HG03196 (cell line): ENCODE measurements at regions not wholly inside any gene's neighbourhood (a gene's known extent, or its start where the extent isn't known, plus 50 kb on each side); places are given as distances from the start of the nearest gene placed in this dataset.

Experiments used
- ATAC-seq: cut with Tn5 transposase; IDR thresholded peaks from one replicate; pipeline ENCODE4 v1.9.1; 2021; ENCODE audit not compliant: unreplicated experiment

DNA sequence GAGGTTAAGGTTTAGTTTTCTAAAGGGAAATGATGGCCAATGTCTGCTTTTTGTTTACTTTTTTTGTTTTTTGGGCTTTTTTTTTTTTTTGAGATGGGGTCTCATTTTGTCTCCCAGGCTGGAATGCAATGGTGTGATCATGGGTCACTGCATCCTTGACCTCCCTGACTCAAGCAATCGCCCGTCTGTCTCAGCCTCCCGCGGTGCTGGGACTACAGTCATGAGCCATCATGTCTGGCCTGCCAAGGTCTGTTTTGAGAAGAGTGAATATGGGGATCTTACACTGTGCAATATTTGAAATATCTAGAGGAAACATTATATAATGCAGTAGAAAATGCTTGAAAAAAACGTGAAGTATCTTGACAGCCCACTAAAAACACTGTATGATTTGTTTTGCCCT, 162.5 kb downstream of the GASK1B start:
- ATAC-seq: no peak

DNA sequence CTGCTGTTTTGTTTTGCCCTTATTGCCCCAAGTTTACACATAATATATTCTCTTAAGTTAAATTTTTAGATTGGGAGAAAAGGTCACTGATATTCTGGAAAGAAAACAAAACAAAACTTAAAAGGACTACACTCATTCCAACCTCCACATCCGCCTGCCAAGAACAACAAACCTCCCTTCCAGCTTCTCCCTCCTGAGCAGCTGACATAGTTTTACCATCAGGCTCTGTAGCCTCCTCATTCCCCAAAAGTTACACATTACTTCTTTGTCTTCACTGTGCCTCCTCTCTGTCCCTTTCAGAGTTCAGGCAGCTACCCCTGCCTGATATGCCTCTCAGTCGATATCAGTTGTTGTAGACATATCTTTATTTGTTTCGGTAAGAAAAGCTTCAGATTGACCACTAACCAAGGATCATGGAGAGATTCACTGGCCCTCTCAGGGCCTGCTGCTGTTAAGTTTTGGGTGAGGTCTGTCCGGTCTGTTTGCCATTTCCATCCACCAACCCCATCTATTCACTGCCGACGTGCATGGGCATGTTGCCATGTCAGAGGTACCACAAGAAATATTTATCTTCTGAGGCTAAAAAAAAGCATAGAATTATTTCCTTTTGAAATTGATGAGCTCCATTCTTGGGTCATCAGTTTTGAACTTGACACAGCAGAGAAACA, 164.1 kb downstream of the GASK1B start:
- ATAC-seq: no peak

DNA sequence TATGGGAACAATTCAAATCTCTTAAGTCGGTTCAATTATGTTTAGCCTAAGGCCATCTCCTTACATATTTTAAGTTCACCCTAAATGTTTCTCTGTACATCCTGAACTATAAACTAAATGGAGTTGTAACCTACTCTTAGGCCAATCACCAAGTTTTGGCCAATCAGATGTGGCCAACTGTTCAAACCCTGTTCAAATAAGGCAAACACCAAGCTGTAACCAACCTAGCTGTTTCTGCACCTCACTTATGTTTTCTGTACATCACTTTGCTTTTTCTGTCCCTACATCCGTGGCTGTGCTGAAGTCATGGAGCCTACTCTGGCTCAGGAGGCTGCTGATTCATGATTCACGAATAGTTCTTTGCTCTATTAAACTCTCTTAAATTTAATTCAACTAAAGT, 165.3 kb downstream of the GASK1B start:
- ATAC-seq: no peak

DNA sequence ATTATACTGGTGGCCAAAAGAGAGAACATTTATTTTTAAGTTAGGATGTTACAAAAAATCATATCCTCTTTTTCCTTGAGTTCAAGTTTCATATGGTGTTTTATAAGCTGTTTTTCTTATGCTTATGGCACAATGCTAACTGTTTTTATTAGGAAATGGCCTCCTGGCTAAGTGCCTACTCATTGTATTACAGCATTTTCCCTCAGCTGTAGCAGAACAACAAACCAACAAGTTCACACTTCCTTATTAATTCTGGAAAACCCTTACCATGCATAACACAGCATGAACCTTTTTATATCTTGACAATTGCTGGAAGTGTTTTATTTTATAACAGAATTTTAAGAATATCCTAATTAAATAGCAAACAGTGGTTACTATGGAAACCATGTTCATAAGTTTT, 165.8 kb downstream of the GASK1B start:
- no peak for ATAC-seq

DNA sequence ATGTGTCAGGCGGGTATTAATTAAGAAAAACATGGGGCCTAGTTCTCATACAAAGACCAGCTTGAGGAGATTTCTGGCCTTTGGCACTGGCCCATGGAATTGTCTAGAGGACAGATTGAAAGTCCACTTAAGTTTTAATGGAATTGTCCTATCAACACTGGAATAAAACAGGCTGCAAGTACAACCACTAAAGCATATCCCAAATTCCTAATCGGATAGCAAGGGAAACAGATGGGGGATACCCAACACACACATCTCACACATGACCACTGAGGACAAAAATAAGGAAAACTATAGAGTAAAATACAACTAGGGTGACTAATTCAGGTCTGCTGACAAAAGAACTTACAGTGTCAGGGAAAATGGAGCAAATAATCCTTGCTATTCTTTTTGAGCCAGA, 167.8 kb downstream of the GASK1B start:
- no peak for ATAC-seq

DNA sequence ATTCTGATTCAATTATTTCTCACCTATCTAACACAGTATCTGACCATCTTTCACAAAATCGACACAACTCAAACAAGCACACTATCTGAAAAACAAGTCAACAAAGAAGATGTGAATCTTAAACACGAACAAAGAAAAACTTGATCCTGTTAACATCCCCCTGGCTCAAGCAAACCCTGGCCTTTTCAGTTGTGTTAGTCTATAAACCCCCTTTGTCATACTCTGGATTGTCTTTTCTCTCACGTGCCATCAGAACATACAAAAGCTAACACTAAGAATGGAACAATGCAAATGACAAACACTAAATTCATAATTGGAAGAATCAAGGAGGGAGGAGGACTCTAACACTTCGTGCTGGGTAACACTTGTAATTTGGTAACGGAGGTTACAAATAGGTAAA, 168.7 kb downstream of the GASK1B start:
- ATAC-seq: no peak

DNA sequence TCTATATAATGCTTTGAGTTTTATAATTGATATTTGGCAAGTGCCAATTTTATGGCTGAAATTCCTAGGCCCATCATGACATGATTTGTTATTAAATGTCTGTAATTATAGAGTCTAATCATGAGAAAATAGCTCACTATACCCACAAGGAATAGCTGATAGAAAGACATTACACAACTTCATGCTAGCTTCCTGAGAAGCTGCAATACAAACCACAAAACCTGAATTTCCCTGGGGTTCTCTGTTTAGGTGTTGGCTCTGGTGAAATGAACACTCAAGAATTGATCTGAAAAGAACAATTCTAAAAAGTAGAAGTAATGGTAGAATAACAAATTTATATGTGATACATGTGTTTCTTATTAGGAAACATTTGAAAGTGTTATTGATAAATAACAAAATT, 169.6 kb downstream of the GASK1B start:
- ATAC-seq: no peak

DNA sequence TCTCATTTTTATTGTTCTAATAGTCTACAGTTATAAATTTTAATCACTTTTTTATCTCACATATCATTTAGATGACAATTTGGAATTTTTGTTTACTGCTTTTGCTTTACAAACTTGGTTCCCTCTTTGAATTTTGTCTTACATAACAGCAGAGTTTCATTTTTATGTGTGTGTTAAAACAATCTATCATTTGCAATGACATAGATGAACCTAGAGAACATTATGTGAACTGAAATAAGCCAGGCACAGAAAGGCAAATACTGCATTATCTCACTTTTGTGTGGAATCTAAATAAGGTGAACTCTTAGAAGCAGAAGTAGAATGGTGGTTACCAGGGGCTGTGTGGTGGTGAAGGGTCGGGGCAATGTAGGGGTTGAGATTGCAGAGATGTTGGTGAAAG, 170.7 kb downstream of the GASK1B start:
- no peak for ATAC-seq

DNA sequence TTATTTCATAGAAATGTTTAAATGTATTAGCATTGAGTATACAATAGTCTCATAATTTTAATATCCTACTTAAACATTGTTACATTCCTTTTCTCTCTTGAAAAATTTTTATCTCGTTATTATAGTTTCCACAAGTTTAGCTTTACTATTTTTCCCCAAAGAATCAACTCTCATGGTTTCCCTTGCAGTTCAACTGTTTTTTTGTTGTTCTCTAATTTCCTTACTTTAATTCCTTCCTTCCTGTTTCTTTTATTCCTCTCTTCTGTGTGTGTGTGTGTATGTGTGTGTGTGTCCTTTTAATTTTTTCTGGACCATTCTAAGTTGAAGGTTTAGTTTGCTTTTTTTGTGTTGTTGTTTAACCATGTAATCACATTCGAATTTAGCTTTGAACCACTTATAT, 171.1 kb downstream of the GASK1B start:
- no peak for ATAC-seq

DNA sequence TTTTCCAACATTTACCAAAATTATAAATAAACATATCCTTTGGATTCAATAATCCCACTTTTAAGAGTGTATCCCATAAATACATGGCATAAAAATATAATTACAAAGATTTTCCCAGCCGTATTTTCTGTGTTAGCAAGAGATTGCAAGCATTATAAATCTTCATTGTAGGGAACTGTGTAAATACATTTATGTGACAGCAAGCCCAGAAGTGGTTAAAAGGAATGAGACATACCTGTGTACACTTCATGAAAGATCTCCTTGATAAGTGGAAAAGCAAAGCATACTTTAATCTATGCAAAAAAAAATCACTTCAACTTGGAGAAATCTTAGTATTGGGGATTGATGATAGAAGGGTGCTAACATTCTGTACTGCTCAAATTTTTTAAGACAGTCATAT, 173.1 kb downstream of the GASK1B start:
- ATAC-seq: no peak

DNA sequence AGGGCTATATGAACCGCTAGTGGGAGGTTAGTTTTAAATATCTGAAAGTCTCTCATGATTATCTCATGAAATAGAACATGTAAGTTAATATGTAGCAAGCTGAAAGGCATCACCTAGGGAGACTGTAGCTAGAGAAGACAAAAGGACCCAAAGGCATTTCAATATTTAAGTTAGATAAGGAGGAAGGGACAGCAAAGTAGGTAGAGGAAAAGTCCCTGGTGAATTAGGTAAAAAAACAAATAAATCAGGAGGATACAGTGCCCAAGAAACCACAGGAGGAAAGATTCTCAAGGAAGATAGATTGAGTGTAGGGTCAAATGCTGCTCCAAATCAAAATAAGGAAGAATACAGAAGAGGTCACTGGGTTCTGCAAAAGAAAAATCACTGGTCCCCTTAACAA, 175.5 kb downstream of the GASK1B start:
- no peak for ATAC-seq

DNA sequence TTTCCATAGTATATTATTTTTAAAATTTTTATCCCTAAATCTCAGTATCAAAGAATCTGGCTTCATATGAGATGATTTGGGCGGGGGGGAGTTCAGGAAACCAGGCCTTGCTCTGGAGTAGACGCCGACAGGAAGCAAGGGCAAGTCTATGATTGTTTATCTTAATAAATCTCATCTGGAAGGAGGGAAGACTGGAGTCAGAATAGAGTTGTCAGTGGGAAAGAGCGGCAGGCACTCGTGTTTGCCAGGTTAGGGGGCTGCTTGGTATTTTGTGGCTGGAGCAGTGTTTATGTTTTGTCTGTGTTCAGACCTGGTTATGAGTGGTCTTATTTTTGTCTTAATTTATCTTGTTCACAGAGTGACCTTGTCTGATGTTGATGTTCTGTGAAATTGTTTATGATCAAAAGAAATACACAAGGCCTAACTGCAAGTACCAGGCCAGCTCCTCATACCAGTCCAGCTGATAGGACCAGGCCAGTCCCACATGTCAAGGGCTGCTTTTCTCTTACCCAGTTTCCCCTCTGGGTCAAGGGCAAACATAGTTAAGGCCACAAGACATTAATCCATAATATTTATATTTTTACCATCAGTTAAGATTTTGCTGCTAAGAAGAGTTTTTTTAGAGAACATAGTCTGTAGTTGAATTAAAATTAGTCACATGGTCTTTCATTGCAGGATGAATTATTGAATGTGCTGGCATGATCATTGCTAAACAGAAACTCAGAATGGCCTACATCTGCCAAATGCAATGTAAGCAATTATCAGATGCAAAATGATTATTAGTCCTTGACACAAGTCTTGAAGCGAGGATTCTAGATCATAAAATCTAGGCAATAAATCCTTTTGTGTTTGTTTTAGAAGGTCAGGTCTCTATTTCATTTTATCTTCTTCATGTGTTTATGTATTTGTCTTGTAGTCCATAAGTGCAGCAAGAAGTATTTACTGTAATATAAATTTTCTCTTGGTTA, 176.5 kb downstream of the GASK1B start:
- ATAC-seq: no peak

DNA sequence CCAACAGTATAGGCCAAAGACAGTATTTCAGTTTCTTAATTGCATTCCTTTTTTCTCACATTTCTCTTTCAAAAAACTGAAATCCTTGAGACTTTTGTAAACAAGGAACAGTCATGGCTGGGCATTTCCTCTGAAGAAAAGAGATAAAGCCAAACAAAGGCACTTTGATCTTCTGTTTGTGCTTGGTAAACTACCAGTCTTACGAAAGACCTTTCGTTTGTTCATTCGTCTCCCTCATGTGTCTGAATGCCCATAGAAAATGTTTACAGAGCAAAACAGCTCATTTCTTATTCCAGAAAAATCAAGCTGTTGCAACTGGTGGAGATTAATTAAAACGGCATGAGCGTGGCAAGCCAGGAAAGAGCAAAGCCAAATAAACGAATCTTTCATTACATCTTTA, 178.0 kb downstream of the GASK1B start:
- no peak for ATAC-seq

DNA sequence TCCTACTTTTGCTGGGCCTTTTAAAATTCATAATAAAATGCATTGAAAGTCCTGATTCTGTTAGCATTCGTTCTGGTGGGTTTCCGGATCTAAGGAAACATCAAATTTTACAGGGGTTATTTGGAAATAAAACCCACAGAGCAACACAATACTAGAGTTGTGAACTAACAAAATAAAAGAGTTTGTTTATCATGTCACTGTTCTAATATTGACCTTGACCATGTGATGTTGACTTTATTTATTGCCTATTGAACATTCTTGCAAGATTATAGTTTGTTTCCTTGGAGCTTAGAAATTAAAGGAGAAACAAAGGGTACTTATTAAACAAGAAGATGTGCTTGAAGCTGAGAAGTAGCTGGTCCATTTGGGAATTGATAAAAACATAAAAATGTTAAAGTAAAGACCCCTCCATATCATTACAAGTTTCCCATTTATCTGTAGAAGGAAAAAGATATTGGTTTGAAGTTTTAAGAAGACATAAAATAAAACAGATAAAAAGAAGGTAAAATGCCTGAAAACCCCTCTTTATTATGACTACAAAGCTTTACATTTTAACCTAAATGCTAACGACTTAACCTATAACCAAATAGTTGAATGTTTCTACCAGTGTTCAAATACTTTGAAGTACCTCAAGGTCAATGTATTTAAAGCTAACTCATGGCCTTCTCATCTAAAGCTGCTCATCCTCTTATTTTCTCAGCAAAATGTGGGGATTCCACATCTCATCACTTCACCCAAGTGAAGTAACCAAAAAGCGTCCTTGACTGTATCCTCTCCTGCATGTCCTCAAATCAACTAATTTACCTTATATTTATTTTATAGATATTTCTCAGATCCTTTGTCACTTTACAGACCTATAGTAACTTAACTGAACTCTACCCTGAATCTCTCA, 179.6 kb downstream of the GASK1B start:
- no peak for ATAC-seq

DNA sequence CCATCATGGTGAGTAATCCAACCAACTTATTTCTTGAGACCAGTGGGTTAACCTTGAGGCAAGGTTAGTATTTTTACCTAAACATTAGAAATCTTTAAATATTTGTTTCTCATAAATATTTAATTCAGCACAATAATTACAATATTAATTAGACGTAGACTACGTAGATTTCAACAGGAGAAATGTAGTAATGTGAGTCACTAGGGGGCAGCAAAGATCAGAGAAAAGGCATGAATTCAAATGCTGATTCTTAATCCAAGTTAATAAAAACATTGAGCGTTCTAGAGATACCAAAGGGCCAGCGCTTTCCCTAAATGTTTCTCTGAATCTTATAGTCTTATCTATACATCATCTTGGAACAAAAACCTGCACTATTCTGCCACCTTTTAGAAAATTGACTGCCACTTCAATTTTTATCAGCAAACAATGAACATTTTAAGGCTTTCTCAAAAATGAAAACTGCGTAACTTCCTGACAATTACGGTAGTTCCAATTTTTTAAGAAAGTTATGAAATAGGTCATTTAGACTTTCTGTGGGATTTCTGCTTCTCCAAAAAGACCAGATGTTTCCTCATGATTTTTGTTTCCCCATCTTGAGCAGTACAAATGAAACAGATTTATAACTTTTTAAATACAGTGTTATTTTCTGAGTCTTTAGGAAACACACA, 180.7 kb downstream of the GASK1B start:
- ATAC-seq: no peak

DNA sequence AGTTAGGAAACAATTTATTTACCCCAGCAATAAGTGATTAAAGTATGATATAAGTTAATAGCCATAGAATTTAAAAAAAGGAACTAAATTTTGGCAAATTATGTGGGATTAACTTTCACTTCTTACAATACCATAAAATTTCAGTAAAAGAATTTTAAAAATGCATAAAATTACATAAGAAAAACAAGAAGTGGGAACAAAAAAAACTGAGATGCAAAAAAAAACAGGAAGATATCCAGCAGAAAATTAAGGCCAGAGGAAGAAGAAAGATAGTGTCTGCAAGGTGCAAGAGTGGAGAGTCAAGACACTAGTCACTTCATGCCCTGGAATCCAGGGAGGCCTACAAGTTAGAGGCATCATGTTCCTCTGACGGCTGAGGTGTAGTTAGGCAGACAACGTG, 184.2 kb downstream of the GASK1B start:
- ATAC-seq: no peak

DNA sequence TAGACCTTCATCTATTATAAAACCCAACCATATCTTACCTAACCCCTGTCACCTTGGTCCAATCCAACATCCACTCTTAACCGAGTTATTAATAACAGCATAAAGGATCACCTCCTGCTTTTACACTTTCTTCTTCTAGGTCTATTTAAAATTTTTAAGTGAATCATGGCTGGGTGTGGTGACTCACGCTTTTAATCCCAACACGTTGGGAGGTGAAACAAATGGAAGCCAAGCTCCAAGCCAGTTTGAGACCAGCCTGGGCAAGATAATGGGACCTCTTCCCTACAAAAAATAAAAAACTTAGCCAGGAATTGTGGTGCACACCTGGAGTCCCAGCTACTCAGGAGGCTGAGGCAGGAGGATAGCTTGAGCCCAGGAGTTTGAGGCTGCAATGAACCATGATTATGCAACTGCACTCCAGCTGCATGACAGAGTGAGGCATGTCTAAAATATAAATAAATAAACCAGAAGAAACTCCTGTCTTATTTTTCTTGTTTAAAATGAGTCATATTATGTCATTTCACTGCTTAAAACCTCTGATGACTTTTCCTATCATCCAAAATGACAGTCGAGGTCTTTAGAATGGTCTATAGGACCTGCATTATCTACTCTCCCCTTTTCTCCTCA, 188.4 kb downstream of the GASK1B start:
- no peak for ATAC-seq

DNA sequence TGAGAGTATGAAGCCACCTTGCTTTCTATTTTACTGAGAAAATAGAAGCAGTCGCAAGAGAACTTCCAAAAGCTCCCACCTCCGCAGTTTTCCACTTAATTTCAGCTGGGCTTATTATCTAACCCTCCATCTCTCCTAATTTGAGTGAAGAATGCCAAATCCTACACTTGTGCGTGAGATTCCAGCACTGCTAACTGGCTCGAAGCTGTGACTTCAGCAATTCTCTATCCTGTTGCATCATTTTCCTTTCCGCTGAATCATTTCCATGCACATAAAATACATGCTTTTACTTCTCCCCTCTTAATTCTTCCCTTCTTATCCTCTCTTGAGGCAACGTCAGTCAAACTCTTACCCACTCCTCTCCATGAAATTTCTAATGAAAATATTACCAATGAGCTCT, 189.5 kb downstream of the GASK1B start:
- no peak for ATAC-seq

DNA sequence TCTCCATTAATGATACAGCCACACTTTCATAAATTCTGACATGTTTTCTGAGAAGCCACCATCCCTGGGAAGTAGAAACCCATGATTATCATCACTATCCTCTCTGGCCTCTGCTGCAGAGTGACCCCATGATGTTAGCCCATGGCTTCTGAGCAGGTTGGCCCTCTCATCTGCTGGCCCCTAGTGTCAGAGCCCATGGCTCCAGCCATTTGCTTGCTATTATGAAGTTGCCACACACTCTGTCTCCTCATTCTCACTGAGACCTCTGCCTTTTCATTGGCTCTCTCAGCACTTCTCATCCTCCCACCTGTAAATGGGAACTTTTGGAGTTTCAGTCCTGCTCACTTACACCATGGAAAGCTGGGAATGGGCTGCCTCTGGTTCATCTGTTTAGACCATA, 192.7 kb downstream of the GASK1B start:
- ATAC-seq: no peak

DNA sequence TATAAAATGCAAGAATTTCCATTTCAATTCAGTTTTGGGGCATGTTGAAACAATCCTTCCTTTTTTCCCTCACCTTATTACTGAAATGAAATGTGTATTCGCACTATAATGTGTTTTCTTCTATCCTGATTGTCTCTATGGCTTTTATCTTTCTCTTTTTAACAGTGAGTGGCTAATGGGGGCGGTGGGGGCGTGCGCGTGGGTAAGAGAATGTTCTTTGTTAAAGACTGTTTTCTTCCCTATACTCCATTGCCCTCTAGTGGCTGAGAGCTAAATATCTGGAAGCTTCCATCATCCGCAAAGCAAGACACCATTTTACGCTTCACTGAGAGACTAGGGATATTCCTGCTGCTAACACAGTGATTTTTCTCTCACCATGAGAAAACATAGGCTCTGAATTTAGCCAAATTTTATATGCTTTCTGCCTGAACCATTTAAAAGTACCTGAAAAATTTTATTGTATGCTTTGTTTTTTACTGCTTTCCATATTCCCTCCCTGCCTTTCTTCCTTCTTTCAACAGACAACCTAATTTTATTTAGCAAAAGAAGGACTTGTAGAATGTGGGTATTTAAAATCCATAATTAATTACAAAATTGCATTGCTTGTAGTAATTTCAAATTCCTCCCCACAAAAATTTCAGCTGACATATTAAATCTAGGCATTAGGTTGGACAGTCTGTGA, 194.0 kb downstream of the GASK1B start:
- ATAC-seq: peak; percentile 95
